Gastroesophageal sphincter (tissue), 4 donors: ENCODE measurements at regions not wholly inside any gene's neighbourhood (a gene's known extent, or its start where the extent isn't known, plus 50 kb on each side); places are given as distances from the start of the nearest gene placed in this dataset.

Experiments used
- ATAC-seq: fragments of 150-250 bp; one replicate; pipeline ENCODE4 v1.9.1; 2016; ENCODE audit warnings: mild to moderate bottlenecking, moderate library complexity
- H3K27ac ChIP-seq, 4 donors: fragments of 200-600 bp; sonication (generic) in 3 of 4; 1 replicate in 3 of 4; 2 replicates in 1 of 4; pipeline ENCODE4 v1.5.1; 2016 to 2019
- H3K27me3 ChIP-seq: fragments of 200-600 bp; sonication (generic); one replicate; pipeline ENCODE4 v1.5.1; 2019
- H3K36me3 ChIP-seq, 2 donors: fragments of 200-600 bp; sonication (generic); one replicate each; pipeline ENCODE4 v1.5.1; 2019; ENCODE audit warnings: control low read depth in 1 of 2
- H3K4me1 ChIP-seq, 3 donors: fragments of 200-600 bp; sonication (generic); 1 replicate in 2 of 3; 2 replicates in 1 of 3; pipeline ENCODE4 v1.5.1; 2016 to 2019; ENCODE audit warnings: control low read depth in 2 of 3
- H3K4me3 ChIP-seq, 2 donors: fragments of 200-600 bp; sonication (generic); one replicate each; pipeline ENCODE4 v1.5.1; 2019; ENCODE audit warnings: mild to moderate bottlenecking in 1 of 2, moderate library complexity in 1 of 2
- H3K9me3 ChIP-seq, 3 donors: fragments of 200-600 bp; sonication (generic); one replicate each; pipeline ENCODE4 v1.5.1; 2017 to 2019; ENCODE audit warnings: control low read depth in 2 of 3
- EP300 ChIP-seq: sonication (generic); formaldehyde crosslinking; IDR thresholded peaks from one replicate; pipeline ENCODE4 v1.6.1; 2017; ENCODE audit warnings: antibody characterized with exemption, mild to moderate bottlenecking
- POLR2A ChIP-seq, 2 donors: fragments of 450-650 bp; IDR thresholded peaks; one replicate each; pipeline ENCODE4 v1.6.1; 2017; ENCODE audit warnings: antibody characterized with exemption in 2 of 2, mild to moderate bottlenecking in 2 of 2, moderate library complexity in 1 of 2
- POLR2AphosphoS5 ChIP-seq: sonication (generic); formaldehyde crosslinking; IDR thresholded peaks from one replicate; pipeline ENCODE4 v1.6.1; 2017; ENCODE audit warnings: antibody characterized with exemption
- WGBS, 2 donors: methylation state at CpG; one replicate each; pipeline ENCODE4 v1.1.5; 2018; ENCODE audit warnings: low coverage in 1 of 2; 5-methylcytosine and 5-hydroxymethylcytosine counted together
- TF ChIP-seq, protein P1 (sequence below), 4 experiments: fragments of 200-600 bp in 2 of 4; fragments of 450-650 bp in 2 of 4; sonication (generic) in 1 of 4; IDR thresholded peaks; one replicate each; pipeline ENCODE4 v1.5.1; 2017 to 2019; ENCODE audit warnings: antibody characterized with exemption in 4 of 4, mild to moderate bottlenecking in 2 of 4, moderate library complexity in 2 of 4

- no peak for ATAC-seq
- no peaks in the 10 kb centered on the region for H3K27me3 ChIP-seq
- no peak for TF ChIP-seq POLR2AphosphoS5
- TF ChIP-seq POLR2A (IDR thresholded peaks at IDR 0.05): no peak
- TF ChIP-seq EP300: no peak
- TF ChIP-seq, protein P1, sequence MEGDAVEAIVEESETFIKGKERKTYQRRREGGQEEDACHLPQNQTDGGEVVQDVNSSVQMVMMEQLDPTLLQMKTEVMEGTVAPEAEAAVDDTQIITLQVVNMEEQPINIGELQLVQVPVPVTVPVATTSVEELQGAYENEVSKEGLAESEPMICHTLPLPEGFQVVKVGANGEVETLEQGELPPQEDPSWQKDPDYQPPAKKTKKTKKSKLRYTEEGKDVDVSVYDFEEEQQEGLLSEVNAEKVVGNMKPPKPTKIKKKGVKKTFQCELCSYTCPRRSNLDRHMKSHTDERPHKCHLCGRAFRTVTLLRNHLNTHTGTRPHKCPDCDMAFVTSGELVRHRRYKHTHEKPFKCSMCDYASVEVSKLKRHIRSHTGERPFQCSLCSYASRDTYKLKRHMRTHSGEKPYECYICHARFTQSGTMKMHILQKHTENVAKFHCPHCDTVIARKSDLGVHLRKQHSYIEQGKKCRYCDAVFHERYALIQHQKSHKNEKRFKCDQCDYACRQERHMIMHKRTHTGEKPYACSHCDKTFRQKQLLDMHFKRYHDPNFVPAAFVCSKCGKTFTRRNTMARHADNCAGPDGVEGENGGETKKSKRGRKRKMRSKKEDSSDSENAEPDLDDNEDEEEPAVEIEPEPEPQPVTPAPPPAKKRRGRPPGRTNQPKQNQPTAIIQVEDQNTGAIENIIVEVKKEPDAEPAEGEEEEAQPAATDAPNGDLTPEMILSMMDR (IDR thresholded peaks at IDR 0.05): no peak
- no peaks in the 10 kb centered on the region for H3K36me3 ChIP-seq
- no peaks in the 10 kb centered on the region for H3K4me1 ChIP-seq
- no peak overlapping the region for H3K4me3 ChIP-seq
- H3K27ac ChIP-seq: no peak overlapping the region
- peaks cover 0 to 11% (median 0%) of the 10 kb centered on the region in 3 donors for H3K9me3 ChIP-seq
Observed at GRCh38 chr6:135647521-135647920, 150.0 kb upstream of the AHI1 start.

DNA sequence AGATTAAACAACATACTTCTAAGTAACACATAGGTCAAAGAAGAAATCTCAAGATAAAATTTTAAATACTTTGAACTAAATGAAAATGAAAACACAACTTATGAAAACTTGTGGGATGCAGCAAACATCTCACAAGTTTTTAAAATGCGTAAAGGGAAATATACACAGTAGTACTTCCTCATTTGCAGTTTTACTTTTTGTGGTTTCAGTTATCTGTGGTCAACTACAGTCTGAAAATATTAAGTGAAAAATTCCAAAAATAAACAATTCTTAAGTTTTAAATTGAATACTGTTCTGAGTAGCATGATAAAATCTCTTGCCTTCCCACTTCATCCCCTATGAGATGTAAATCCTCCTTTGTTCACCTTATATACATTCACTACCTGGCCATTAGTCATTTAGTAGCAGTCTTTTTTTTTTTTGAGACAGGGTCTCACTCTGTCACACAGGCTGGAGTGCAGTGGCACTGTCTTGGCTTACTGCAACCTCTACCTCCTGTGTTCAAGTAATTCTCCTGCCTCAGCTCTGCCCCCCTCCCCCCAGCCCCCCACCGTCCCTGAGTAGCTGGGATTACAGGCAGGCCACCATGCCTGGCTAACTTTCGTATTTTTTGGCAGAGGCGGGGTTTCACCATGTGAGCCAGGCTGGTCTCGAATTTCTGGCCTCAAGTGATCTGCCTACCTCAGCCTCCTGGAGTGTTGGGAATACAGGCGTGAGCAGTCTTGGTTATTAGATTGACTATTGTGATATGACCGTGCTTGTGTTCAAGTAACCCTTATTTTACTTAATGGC, 154.6 kb upstream of the AHI1 start:
- H3K36me3 ChIP-seq: no peaks in the 10 kb centered on the region
- 56 to 75% methylated on average over 2 to 5 of the region's 7 CpGs for WGBS, 2 donors
- no peak for ATAC-seq
- no peaks in the 10 kb centered on the region for H3K4me1 ChIP-seq
- no peaks in the 10 kb centered on the region for H3K27me3 ChIP-seq
- H3K9me3 ChIP-seq: peaks cover 0 to 12% (median 0%) of the 10 kb centered on the region in 3 donors
- no peak overlapping the region for H3K4me3 ChIP-seq
- TF ChIP-seq POLR2A (IDR thresholded peaks at IDR 0.05) (no peak), POLR2AphosphoS5 (no peak), EP300 (no peak)
- TF ChIP-seq, protein P1 (IDR thresholded peaks at IDR 0.05): no peak
- H3K27ac ChIP-seq: no peak overlapping the region

DNA sequence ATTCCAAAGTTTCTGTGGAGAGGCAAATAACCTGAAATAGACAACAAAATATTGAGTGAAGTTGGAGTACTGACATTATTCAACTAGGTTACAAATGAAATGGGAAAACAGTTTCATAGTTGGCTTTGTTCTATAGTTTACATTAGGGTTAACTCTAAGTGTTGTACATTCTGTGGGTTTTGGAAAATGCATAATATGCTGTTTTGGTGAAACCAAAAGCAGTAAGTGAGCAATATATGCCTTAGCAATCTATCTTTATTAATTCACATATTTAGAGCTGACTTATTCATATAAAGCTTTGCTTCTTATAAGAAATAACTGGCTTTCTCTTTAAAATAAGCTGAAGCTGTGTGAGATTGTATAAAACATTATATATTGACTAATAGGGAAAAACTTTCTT, 157.5 kb upstream of the AHI1 start:
- H3K4me1 ChIP-seq: no peaks in the 10 kb centered on the region
- peaks cover 0 to 8% (median 0%) of the 10 kb centered on the region in 3 donors for H3K9me3 ChIP-seq
- no peak for ATAC-seq
- H3K36me3 ChIP-seq: no peaks in the 10 kb centered on the region
- H3K27me3 ChIP-seq: no peaks in the 10 kb centered on the region
- H3K4me3 ChIP-seq: no peak overlapping the region
- TF ChIP-seq POLR2A (IDR thresholded peaks at IDR 0.05) (no peak), EP300 (no peak), POLR2AphosphoS5 (no peak)
- TF ChIP-seq, protein P1 (IDR thresholded peaks at IDR 0.05): no peak
- H3K27ac ChIP-seq: no peak overlapping the region

GRCh38 chr6:135657207-135657606, 159.7 kb upstream of the AHI1 start:
- no peaks in the 10 kb centered on the region for H3K27me3 ChIP-seq
- ATAC-seq: no peak
- peaks cover 0 to 8% (median 0%) of the 10 kb centered on the region in 3 donors for H3K9me3 ChIP-seq
- no peak overlapping the region for H3K27ac ChIP-seq
- TF ChIP-seq POLR2A (IDR thresholded peaks at IDR 0.05) (no peak), POLR2AphosphoS5 (no peak), EP300 (no peak)
- TF ChIP-seq, protein P1 (IDR thresholded peaks at IDR 0.05): no peak
- H3K4me1 ChIP-seq: no peaks in the 10 kb centered on the region
- 83 to 100% methylated on average over 2 of the region's 2 CpGs for WGBS, 2 donors
- H3K36me3 ChIP-seq: no peaks in the 10 kb centered on the region
- no peak overlapping the region for H3K4me3 ChIP-seq

GRCh38 chr6:135658481-135658880, 160.9 kb upstream of the AHI1 start:
- no peak for ATAC-seq
- no peaks in the 10 kb centered on the region for H3K27me3 ChIP-seq
- H3K9me3 ChIP-seq: peaks cover 0 to 8% (median 0%) of the 10 kb centered on the region in 3 donors
- WGBS, 2 donors: 73 to 75% methylated on average over 3 of the region's 3 CpGs
- TF ChIP-seq, protein P1 (IDR thresholded peaks at IDR 0.05): no peak
- no peak for TF ChIP-seq POLR2AphosphoS5
- no peak for TF ChIP-seq EP300
- TF ChIP-seq POLR2A (IDR thresholded peaks at IDR 0.05): no peak
- H3K4me3 ChIP-seq: no peak overlapping the region
- H3K27ac ChIP-seq: no peak overlapping the region
- H3K4me1 ChIP-seq: no peaks in the 10 kb centered on the region
- H3K36me3 ChIP-seq: no peaks in the 10 kb centered on the region
